ENCODE measurements at regions not wholly inside any gene's neighbourhood (a gene's known extent, or its start where the extent isn't known, plus 50 kb on each side); places are given as distances from the start of the nearest gene placed in this dataset.
"Not testable (repeated sequence)": the region's sequence is repeated elsewhere in the genome, so short reads cannot be mapped to it uniquely, and the experiment has no call there.

DNA sequence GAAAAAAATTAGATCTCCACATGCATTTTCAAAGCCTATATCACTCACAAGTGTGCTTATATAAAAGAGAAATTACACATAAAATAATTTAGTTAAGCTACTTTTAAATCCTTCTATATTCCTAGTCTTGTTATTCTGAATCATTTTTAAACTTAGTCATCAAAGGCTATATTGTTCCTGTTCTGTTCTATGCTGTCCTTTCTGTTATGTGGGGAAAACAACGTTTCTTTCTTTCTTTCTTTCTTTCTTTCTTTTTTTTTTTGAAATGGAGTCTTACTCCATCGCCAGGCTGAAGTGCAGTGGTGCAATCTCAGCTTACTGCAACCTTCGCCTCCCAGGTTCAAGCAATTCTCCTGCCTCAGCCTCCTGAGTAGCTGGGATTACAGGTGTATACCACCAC is 389.2 kb upstream of the FTMT start:
- no peaks in the 10 kb centered on the region for H3K9me3 ChIP-seq (ENCODE audit: control insufficient read depth in 1 of 2, insufficient read depth in 1 of 2, low read depth in 1 of 2, low read length in 2 of 2)
- H3K4me1 ChIP-seq (ENCODE audit: control insufficient read depth in 1 of 2, insufficient read depth in 2 of 2, low read length in 2 of 2): no peaks in the 10 kb centered on the region
- no peak overlapping the region for H3K9ac ChIP-seq (ENCODE audit: low read length)
- ChIA-PET RAD21 (ENCODE audit: low non-redundant PET in 1 of 2, low total read pairs in 2 of 2, uncharacterized antibody in 2 of 2, unreplicated experiment in 2 of 2) (no interaction called here), POLR2A (no interaction called here), CTCF (no interaction called here)
- no TSS peak for BruUV-seq (replicated peaks)
- H2AFZ ChIP-seq (ENCODE audit: low read depth, low read length, poor library complexity, severe bottlenecking): no peak overlapping the region
- H3K36me3 ChIP-seq (ENCODE audit: control insufficient read depth in 1 of 2, insufficient read depth in 2 of 2, low read length in 2 of 2): no peaks in the 10 kb centered on the region
- no peak for TF ChIP-seq FOSL1 (IDR thresholded peaks at IDR 0.05; ENCODE audit: low read depth)
- no peak for TF ChIP-seq ELF1 (IDR thresholded peaks at IDR 0.05; ENCODE audit: borderline replicate concordance, low read depth)
- DNase-seq (ENCODE audit: low read depth, low spot score): no peak
- H3K27me3 ChIP-seq (ENCODE audit: insufficient read depth, low read length): no peaks in the 10 kb centered on the region
- H3K27ac ChIP-seq (ENCODE audit: low read depth, low read length): no peak overlapping the region
- H4K20me1 ChIP-seq (ENCODE audit: insufficient read depth): no peaks in the 10 kb centered on the region
- no peaks in the 10 kb centered on the region for H3K9me2 ChIP-seq (ENCODE audit: insufficient read depth)
- no peak overlapping the region for H3K4me3 ChIP-seq (replicated peaks in 1 of 2; ENCODE audit: low read depth in 1 of 2, low read length in 2 of 2)
- no peak for ATAC-seq
- intact Hi-C loops (cut with micrococcal nuclease): no loop called here
- no peaks in the 10 kb centered on the region for H3K79me2 ChIP-seq (ENCODE audit: insufficient read depth, low read length)
- H3K4me2 ChIP-seq (ENCODE audit: low read length): no peak overlapping the region

DNA sequence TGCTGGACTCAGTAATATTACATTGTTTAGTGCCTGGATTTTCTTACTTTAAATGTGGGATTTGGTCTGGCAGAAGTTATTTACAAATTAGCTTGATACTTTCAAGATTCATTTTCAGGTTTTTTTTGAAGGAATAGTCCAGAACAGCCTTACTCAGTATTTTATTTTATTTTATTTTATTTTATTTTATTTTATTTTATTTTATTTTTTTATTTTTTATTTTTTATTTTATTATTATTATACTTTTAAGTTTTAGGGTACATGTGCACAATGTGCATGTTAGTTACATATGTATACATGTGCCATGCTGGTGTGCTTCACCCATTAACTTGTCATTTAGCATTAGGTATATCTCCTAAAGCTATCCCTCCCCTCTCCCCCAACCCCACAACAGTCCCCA is 380.5 kb upstream of the FTMT start:
- RAD21 ChIA-PET (ENCODE audit: low non-redundant PET in 1 of 2, low total read pairs in 2 of 2, uncharacterized antibody in 2 of 2, unreplicated experiment in 2 of 2); H3K9me3 ChIP-seq (ENCODE audit: control insufficient read depth in 1 of 2, insufficient read depth in 1 of 2, low read depth in 1 of 2, low read length in 2 of 2); H3K4me1 ChIP-seq (ENCODE audit: control insufficient read depth in 1 of 2, insufficient read depth in 2 of 2, low read length in 2 of 2); H3K4me3 ChIP-seq (replicated peaks in 1 of 2; ENCODE audit: low read depth in 1 of 2, low read length in 2 of 2); CTCF ChIA-PET; POLR2A ChIA-PET; H3K9me2 ChIP-seq (ENCODE audit: insufficient read depth); H3K79me2 ChIP-seq (ENCODE audit: insufficient read depth, low read length); ATAC-seq; BruUV-seq (replicated peaks); H3K27me3 ChIP-seq (ENCODE audit: insufficient read depth, low read length); H3K27ac ChIP-seq (ENCODE audit: low read depth, low read length); H3K9ac ChIP-seq (ENCODE audit: low read length); H3K4me2 ChIP-seq (ENCODE audit: low read length); intact Hi-C loops (cut with micrococcal nuclease); H3K36me3 ChIP-seq (ENCODE audit: control insufficient read depth in 1 of 2, insufficient read depth in 2 of 2, low read length in 2 of 2); DNase-seq (ENCODE audit: low read depth, low spot score); H4K20me1 ChIP-seq (ENCODE audit: insufficient read depth); H2AFZ ChIP-seq (ENCODE audit: low read depth, low read length, poor library complexity, severe bottlenecking): not testable (repeated sequence)

DNA sequence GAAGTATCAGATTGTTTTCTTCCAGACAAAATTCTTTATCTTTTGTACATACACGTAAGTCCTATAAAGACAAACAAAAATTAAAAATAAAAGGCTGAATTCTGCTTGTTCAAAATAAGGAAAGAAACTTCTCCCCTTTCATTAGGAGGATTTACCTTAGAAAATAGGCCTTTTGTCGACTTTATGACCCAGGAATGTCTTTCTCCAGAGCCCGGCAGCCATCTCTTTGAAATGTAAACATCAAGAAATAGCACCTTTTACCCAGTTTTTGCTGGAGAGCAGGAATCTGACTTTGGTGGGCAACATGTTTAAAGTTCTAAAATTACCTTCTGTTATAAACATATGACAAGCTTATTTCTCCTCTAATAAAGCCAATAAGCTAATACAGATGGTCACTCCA is 373.0 kb upstream of the FTMT start:
- no peak overlapping the region for H3K4me3 ChIP-seq (replicated peaks in 1 of 2; ENCODE audit: low read depth in 1 of 2, low read length in 2 of 2)
- no peaks in the 10 kb centered on the region for H4K20me1 ChIP-seq (ENCODE audit: insufficient read depth)
- RAD21 ChIA-PET (ENCODE audit: low non-redundant PET in 1 of 2, low total read pairs in 2 of 2, uncharacterized antibody in 2 of 2, unreplicated experiment in 2 of 2): no interaction called here
- no peaks in the 10 kb centered on the region for H3K9me3 ChIP-seq (ENCODE audit: control insufficient read depth in 1 of 2, insufficient read depth in 1 of 2, low read depth in 1 of 2, low read length in 2 of 2)
- DNase-seq (ENCODE audit: low read depth, low spot score) (no peak), ATAC-seq (no peak)
- H3K9me2 ChIP-seq (ENCODE audit: insufficient read depth): no peaks in the 10 kb centered on the region
- POLR2A ChIA-PET: no interaction called here
- H3K9ac ChIP-seq (ENCODE audit: low read length): no peak overlapping the region
- CTCF ChIA-PET: no interaction called here
- intact Hi-C loops (cut with micrococcal nuclease): no loop called here
- H3K27me3 ChIP-seq (ENCODE audit: insufficient read depth, low read length): no peaks in the 10 kb centered on the region
- no peak overlapping the region for H3K27ac ChIP-seq (ENCODE audit: low read depth, low read length)
- no peaks in the 10 kb centered on the region for H3K36me3 ChIP-seq (ENCODE audit: control insufficient read depth in 1 of 2, insufficient read depth in 2 of 2, low read length in 2 of 2)
- no TSS peak for BruUV-seq (replicated peaks)
- H3K4me1 ChIP-seq (ENCODE audit: control insufficient read depth in 1 of 2, insufficient read depth in 2 of 2, low read length in 2 of 2): no peaks in the 10 kb centered on the region
- H2AFZ ChIP-seq (ENCODE audit: low read depth, low read length, poor library complexity, severe bottlenecking): no peak overlapping the region
- no peak overlapping the region for H3K4me2 ChIP-seq (ENCODE audit: low read length)
- no peaks in the 10 kb centered on the region for H3K79me2 ChIP-seq (ENCODE audit: insufficient read depth, low read length)
- TF ChIP-seq POLR2A (IDR thresholded peaks at IDR 0.05; ENCODE audit: borderline replicate concordance, extremely low read depth, insufficient read depth, insufficient read length) (no peak), CBX3 (IDR thresholded peaks at IDR 0.05; ENCODE audit: low read depth) (no peak), FOSL1 (IDR thresholded peaks at IDR 0.05; ENCODE audit: low read depth) (no peak), CEBPB (IDR thresholded peaks at IDR 0.05; ENCODE audit: low read depth) (no peak), JUND (IDR thresholded peaks at IDR 0.05) (no peak), SRF (IDR thresholded peaks at IDR 0.05; ENCODE audit: low read depth) (no peak), POLR2AphosphoS5 (IDR thresholded peaks at IDR 0.05; ENCODE audit: low read depth, low read length) (no peak), ELF1 (IDR thresholded peaks at IDR 0.05; ENCODE audit: borderline replicate concordance, low read depth) (no peak), YY1 (IDR thresholded peaks at IDR 0.05; ENCODE audit: extremely low read depth, insufficient replicate concordance, low read depth, low read length) (no peak), EGR1 (IDR thresholded peaks at IDR 0.05; ENCODE audit: low read depth) (no peak)
- TF ChIP-seq, protein P1, sequence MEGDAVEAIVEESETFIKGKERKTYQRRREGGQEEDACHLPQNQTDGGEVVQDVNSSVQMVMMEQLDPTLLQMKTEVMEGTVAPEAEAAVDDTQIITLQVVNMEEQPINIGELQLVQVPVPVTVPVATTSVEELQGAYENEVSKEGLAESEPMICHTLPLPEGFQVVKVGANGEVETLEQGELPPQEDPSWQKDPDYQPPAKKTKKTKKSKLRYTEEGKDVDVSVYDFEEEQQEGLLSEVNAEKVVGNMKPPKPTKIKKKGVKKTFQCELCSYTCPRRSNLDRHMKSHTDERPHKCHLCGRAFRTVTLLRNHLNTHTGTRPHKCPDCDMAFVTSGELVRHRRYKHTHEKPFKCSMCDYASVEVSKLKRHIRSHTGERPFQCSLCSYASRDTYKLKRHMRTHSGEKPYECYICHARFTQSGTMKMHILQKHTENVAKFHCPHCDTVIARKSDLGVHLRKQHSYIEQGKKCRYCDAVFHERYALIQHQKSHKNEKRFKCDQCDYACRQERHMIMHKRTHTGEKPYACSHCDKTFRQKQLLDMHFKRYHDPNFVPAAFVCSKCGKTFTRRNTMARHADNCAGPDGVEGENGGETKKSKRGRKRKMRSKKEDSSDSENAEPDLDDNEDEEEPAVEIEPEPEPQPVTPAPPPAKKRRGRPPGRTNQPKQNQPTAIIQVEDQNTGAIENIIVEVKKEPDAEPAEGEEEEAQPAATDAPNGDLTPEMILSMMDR (IDR thresholded peaks at IDR 0.05 in 2 of 3, conservative IDR thresholded peaks at IDR 0.05 in 1 of 3; ENCODE audit: borderline replicate concordance in 1 of 3, insufficient read depth in 1 of 3, low read depth in 2 of 3, low read length in 2 of 3): no peak
- TF ChIP-seq, protein P2, sequence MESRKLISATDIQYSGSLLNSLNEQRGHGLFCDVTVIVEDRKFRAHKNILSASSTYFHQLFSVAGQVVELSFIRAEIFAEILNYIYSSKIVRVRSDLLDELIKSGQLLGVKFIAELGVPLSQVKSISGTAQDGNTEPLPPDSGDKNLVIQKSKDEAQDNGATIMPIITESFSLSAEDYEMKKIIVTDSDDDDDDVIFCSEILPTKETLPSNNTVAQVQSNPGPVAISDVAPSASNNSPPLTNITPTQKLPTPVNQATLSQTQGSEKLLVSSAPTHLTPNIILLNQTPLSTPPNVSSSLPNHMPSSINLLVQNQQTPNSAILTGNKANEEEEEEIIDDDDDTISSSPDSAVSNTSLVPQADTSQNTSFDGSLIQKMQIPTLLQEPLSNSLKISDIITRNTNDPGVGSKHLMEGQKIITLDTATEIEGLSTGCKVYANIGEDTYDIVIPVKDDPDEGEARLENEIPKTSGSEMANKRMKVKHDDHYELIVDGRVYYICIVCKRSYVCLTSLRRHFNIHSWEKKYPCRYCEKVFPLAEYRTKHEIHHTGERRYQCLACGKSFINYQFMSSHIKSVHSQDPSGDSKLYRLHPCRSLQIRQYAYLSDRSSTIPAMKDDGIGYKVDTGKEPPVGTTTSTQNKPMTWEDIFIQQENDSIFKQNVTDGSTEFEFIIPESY (IDR thresholded peaks at IDR 0.05; ENCODE audit: extremely low read depth, insufficient replicate concordance, low read length): no peak

All from HCT116 (cell line).